ENCODE measurements at regions not wholly inside any gene's neighbourhood (a gene's known extent, or its start where the extent isn't known, plus 50 kb on each side); places are given as distances from the start of the nearest gene placed in this dataset.

- no peak for TF ChIP-seq CTCF (IDR thresholded peaks at IDR 0.05)
- no peak for TF ChIP-seq POLR2A (IDR thresholded peaks at IDR 0.05)
- no peak for TF ChIP-seq EP300 (IDR thresholded peaks at IDR 0.05)
- TF ChIP-seq POLR2AphosphoS5 (IDR thresholded peaks at IDR 0.05): no peak
Measured at GRCh38 chr3:135895734-135896121, 69.8 kb upstream of the PPP2R3A start.
